ENCODE measurements at regions not wholly inside any gene's neighbourhood (a gene's known extent, or its start where the extent isn't known, plus 50 kb on each side); places are given as distances from the start of the nearest gene placed in this dataset.

DNA sequence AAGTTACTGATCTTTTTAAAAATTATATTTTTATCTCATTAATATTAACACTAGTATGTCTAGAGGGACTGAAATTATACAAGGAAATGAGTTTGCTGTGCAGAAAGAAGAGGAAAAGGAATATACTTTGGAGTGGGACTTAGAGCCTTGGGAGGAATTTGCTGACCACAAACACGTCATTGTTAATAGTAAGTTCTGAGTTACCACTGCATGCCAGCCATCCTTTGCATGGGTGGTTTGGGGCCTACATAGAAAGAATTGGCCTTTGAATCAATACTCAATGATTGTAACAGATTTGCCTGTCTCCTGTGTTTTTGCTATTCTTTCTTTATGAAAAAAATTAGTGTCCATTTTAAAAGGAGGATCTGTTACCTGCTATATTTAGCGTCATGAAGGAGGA lies 232.6 kb upstream of the TNC start:
- TF ChIP-seq, protein P1, sequence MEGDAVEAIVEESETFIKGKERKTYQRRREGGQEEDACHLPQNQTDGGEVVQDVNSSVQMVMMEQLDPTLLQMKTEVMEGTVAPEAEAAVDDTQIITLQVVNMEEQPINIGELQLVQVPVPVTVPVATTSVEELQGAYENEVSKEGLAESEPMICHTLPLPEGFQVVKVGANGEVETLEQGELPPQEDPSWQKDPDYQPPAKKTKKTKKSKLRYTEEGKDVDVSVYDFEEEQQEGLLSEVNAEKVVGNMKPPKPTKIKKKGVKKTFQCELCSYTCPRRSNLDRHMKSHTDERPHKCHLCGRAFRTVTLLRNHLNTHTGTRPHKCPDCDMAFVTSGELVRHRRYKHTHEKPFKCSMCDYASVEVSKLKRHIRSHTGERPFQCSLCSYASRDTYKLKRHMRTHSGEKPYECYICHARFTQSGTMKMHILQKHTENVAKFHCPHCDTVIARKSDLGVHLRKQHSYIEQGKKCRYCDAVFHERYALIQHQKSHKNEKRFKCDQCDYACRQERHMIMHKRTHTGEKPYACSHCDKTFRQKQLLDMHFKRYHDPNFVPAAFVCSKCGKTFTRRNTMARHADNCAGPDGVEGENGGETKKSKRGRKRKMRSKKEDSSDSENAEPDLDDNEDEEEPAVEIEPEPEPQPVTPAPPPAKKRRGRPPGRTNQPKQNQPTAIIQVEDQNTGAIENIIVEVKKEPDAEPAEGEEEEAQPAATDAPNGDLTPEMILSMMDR (IDR thresholded peaks at IDR 0.05; ENCODE audit: insufficient read depth, low read length, poor library complexity, severe bottlenecking) = no peak
- no peak for TF ChIP-seq EZH2phosphoT487 (conservative IDR thresholded peaks at IDR 0.05; ENCODE audit: low read length)
